HCT116 (cell line): ENCODE measurements at regions not wholly inside any gene's neighbourhood (a gene's known extent, or its start where the extent isn't known, plus 50 kb on each side); places are given as distances from the start of the nearest gene placed in this dataset.

Experiments
- ATAC-seq: fragments of 200-7000 bp; cut with Tn5 transposase; 2 replicates; pipeline ENCODE4 v1.9.1; 2020; ENCODE audit warnings: mild to moderate bottlenecking, moderate library complexity
- BruUV-seq: library from RNA; stranded (reverse); fragments of 400-500 nt; replicated peaks from 2 replicates; lab custom pipeline; 2021; lab: Mats Ljungman, UMichigan
- CTCF ChIA-PET: fragments of 300-600 bp; sonication (Branson Sonifier 250); formaldehyde crosslinking; loops from one replicate; lab custom pipeline; 2021; ENCODE audit warnings: antibody characterized with exemption; lab: Charles Lee
- POLR2A ChIA-PET: fragments of 300-600, 350-600 bp; sonication (Branson Sonifier 250); formaldehyde crosslinking; loops from one replicate; lab custom pipeline; 2021; ENCODE audit warnings: antibody characterized with exemption; lab: Charles Lee
- RAD21 ChIA-PET, 2 experiments: fragments of 300-600 bp; sonication (Branson Sonifier 250); formaldehyde crosslinking; loops; one replicate each; lab custom pipeline; 2023; ENCODE audit warnings: low total read pairs in 2 of 2; ENCODE audit not compliant: uncharacterized antibody in 2 of 2, unreplicated experiment in 2 of 2, low non-redundant PET in 1 of 2; lab: Charles Lee
- DNase-seq: peaks from one replicate; pipeline ENCODE4 v3.0.0-alpha.2; 2010; ENCODE audit warnings: low read depth, low spot score
- H2AFZ ChIP-seq: fragments of 200-600 bp; shearing (Covaris generic), sonication (generic); 2 replicates; pipeline ENCODE4 v1.6.1; 2017; ENCODE audit warnings: low read depth, mixed run types, mixed read lengths, antibody characterized with exemption, low read length; ENCODE audit not compliant: poor library complexity, severe bottlenecking
- H3K27ac ChIP-seq: 2 replicates; pipeline ENCODE4 v1.5.1; 2012; ENCODE audit warnings: low read depth, low read length
- H3K27me3 ChIP-seq: fragments of 200-600 bp; sonication (generic); 2 replicates; pipeline ENCODE4 v1.6.1; 2016; ENCODE audit warnings: mixed run types, low read length, mixed read lengths; ENCODE audit not compliant: insufficient read depth
- H3K36me3 ChIP-seq, 2 experiments: fragments of 200-500 bp in 1 of 2; fragments of 200-600 bp in 1 of 2; sonication (Bioruptor generic) in 1 of 2; sonication (generic) in 1 of 2; 2 replicates each; pipeline versions ENCODE4 v1.5.1 to v1.6.1; 2014 to 2016; ENCODE audit warnings: low read length in 2 of 2, inconsistent platforms in 1 of 2, mixed read lengths in 1 of 2, mixed run types in 1 of 2; ENCODE audit not compliant: insufficient read depth in 2 of 2, control insufficient read depth in 1 of 2
- H3K4me1 ChIP-seq, 2 experiments: fragments of 200-600 bp in 1 of 2; sonication (generic) in 1 of 2; 2 replicates each; pipeline versions ENCODE4 v1.5.1 to v1.6.1; 2012 to 2017; ENCODE audit warnings: low read length in 2 of 2, inconsistent platforms in 1 of 2, mild to moderate bottlenecking in 1 of 2, mixed read lengths in 1 of 2, mixed run types in 1 of 2, moderate library complexity in 1 of 2; ENCODE audit not compliant: insufficient read depth in 2 of 2, control insufficient read depth in 1 of 2
- H3K4me2 ChIP-seq: fragments of 200-600 bp; sonication (generic); 2 replicates; pipeline ENCODE4 v1.6.1; 2017; ENCODE audit warnings: mixed run types, low read length, mixed read lengths
- H3K4me3 ChIP-seq, 2 experiments: fragments of 200-600 bp in 1 of 2; sonication (generic) in 1 of 2; replicated peaks in 1 of 2; 2 replicates each; pipeline ENCODE4 v1.5.1; 2011 to 2016; ENCODE audit warnings: low read length in 2 of 2, control low read depth in 1 of 2, low read depth in 1 of 2, mild to moderate bottlenecking in 1 of 2, mixed read lengths in 1 of 2, mixed run types in 1 of 2
- H3K79me2 ChIP-seq: fragments of 200-600 bp; sonication (generic); 2 replicates; pipeline ENCODE4 v1.6.1; 2017; ENCODE audit warnings: mild to moderate bottlenecking, mixed run types, low read length, moderate library complexity, mixed read lengths; ENCODE audit not compliant: insufficient read depth
- H3K9ac ChIP-seq: fragments of 200-600 bp; sonication (generic); 2 replicates; pipeline ENCODE4 v1.6.1; 2016; ENCODE audit warnings: low read length, mixed read lengths
- H3K9me2 ChIP-seq: fragments of 200-600 bp; sonication (generic), shearing (Covaris generic); 2 replicates; pipeline ENCODE4 v1.6.1; 2017; ENCODE audit warnings: mixed run types, mild to moderate bottlenecking, moderate library complexity; ENCODE audit not compliant: insufficient read depth
- H3K9me3 ChIP-seq, 2 experiments: fragments of 200-500 bp in 1 of 2; fragments of 200-600 bp in 1 of 2; sonication (Bioruptor generic) in 1 of 2; sonication (generic) in 1 of 2; 2 replicates each; pipeline ENCODE4 v1.6.1; 2014 to 2017; ENCODE audit warnings: low read length in 2 of 2, mixed read lengths in 2 of 2, inconsistent platforms in 1 of 2, low read depth in 1 of 2, mild to moderate bottlenecking in 1 of 2, mixed run types in 1 of 2, moderate library complexity in 1 of 2; ENCODE audit not compliant: control insufficient read depth in 1 of 2, insufficient read depth in 1 of 2
- H4K20me1 ChIP-seq: fragments of 200-600 bp; sonication (generic), shearing (Covaris generic); 2 replicates; pipeline ENCODE4 v1.6.1; 2017; ENCODE audit warnings: mixed run types, mild to moderate bottlenecking, moderate library complexity; ENCODE audit not compliant: insufficient read depth
- ATF3 ChIP-seq: IDR thresholded peaks from 2 replicates; pipeline ENCODE4 v1.6.1; 2012
- CEBPB ChIP-seq: IDR thresholded peaks from 2 replicates; pipeline ENCODE4 v1.6.1; 2012; ENCODE audit warnings: low read depth
- CTCF ChIP-seq, 3 experiments: fragments of 200-600 bp in 1 of 3; sonication (generic) in 1 of 3; IDR thresholded peaks in 2 of 3; conservative IDR thresholded peaks in 1 of 3; 2 replicates each; pipeline ENCODE4 v1.5.1; 2012 to 2017; ENCODE audit warnings: low read depth in 2 of 3, low read length in 2 of 3, antibody characterized with exemption in 1 of 3, borderline replicate concordance in 1 of 3, control low read depth in 1 of 3, mild to moderate bottlenecking in 1 of 3, mixed read lengths in 1 of 3, mixed run types in 1 of 3, moderate library complexity in 1 of 3; ENCODE audit not compliant: insufficient read depth in 1 of 3
- EGR1 ChIP-seq: IDR thresholded peaks from 2 replicates; pipeline ENCODE4 v1.6.1; 2012; ENCODE audit warnings: low read depth
- ELF1 ChIP-seq: IDR thresholded peaks from 2 replicates; pipeline ENCODE4 v1.6.1; 2012; ENCODE audit warnings: low read depth, borderline replicate concordance
- EZH2 ChIP-seq: fragments of 200-600 bp; sonication (generic); IDR thresholded peaks from 2 replicates; pipeline ENCODE4 v1.6.1; 2017; ENCODE audit warnings: antibody characterized with exemption, mixed run types
- EZH2phosphoT487 ChIP-seq: fragments of 200-600 bp; IDR thresholded peaks from 2 replicates; pipeline ENCODE4 v1.6.1; 2018; ENCODE audit warnings: antibody characterized with exemption, borderline replicate concordance
- FOSL1 ChIP-seq: IDR thresholded peaks from 2 replicates; pipeline ENCODE4 v1.6.1; 2012; ENCODE audit warnings: low read depth
- JUND ChIP-seq: IDR thresholded peaks from 2 replicates; pipeline ENCODE4 v1.6.1; 2012
- POLR2A ChIP-seq: IDR thresholded peaks from 2 replicates; pipeline ENCODE4 v1.7.0; 2011; ENCODE audit warnings: borderline replicate concordance; ENCODE audit not compliant: insufficient read depth, insufficient read length; ENCODE audit errors: extremely low read depth
- POLR2AphosphoS5 ChIP-seq: IDR thresholded peaks from 2 replicates; pipeline ENCODE4 v1.6.1; 2011; ENCODE audit warnings: mild to moderate bottlenecking, low read depth, low read length, moderate library complexity
- RAD21 ChIP-seq: IDR thresholded peaks from 2 replicates; pipeline ENCODE4 v1.6.1; 2012; ENCODE audit warnings: low read depth, mild to moderate bottlenecking
- REST ChIP-seq: IDR thresholded peaks from 2 replicates; pipeline ENCODE4 v1.6.1; 2012; ENCODE audit warnings: low read depth
- SP1 ChIP-seq: IDR thresholded peaks from 2 replicates; pipeline ENCODE4 v1.6.1; 2012; ENCODE audit warnings: low read depth
- SRF ChIP-seq: IDR thresholded peaks from 2 replicates; pipeline ENCODE4 v1.6.1; 2012; ENCODE audit warnings: low read depth
- TCF7L2 ChIP-seq: IDR thresholded peaks from 2 replicates; pipeline ENCODE4 v1.7.0; 2011; ENCODE audit warnings: borderline replicate concordance, inconsistent platforms; ENCODE audit not compliant: insufficient read depth, insufficient read length; ENCODE audit errors: extremely low read depth
- ZBTB33 ChIP-seq: IDR thresholded peaks from 2 replicates; pipeline ENCODE4 v1.6.1; 2011; ENCODE audit warnings: mild to moderate bottlenecking, low read length, moderate library complexity; ENCODE audit not compliant: insufficient replicate concordance; ENCODE audit errors: extremely low read depth
- ZFX ChIP-seq: fragments of 450-650 bp; IDR thresholded peaks from 2 replicates; pipeline ENCODE4 v1.6.1; 2017
- ZNF274 ChIP-seq: fragments of 200-500 bp; sonication (Bioruptor generic); IDR thresholded peaks from 2 replicates; pipeline ENCODE4 v1.6.1; 2014; ENCODE audit warnings: mild to moderate bottlenecking, low read depth, low read length, inconsistent platforms
- intact Hi-C: fragments of 100-400 bp; cut with micrococcal nuclease; formaldehyde crosslinking; loops from 2 replicates; pipeline ENCODE4 v1.10.0; 2022

- Histone ChIP-seq H3K9ac (no peak overlapping the region), H3K27ac (no peak overlapping the region), H3K4me3 (no peak overlapping the region), H3K9me3 (no peaks in the 10 kb centered on the region), H3K9me2 (no peaks in the 10 kb centered on the region), H2AFZ (no peak overlapping the region), H3K4me2 (no peak overlapping the region), H3K79me2 (no peaks in the 10 kb centered on the region), H3K4me1 (peaks cover 0 to 10% of the 10 kb centered on the region in 2 experiments; a peak in 1 of 4 replicates), H3K27me3 (no peaks in the 10 kb centered on the region), H3K36me3 (no peaks in the 10 kb centered on the region), H4K20me1 (no peaks in the 10 kb centered on the region)
- ATAC-seq (no peak), DNase-seq (no peak)
- no peak for TF ChIP-seq POLR2AphosphoS5
- TF ChIP-seq ELF1, result no peak
- TF ChIP-seq EZH2phosphoT487, result no peak
- TF ChIP-seq ZFX, result no peak
- no peak for TF ChIP-seq EZH2
- no peak for TF ChIP-seq RAD21
- no peak for TF ChIP-seq TCF7L2
- TF ChIP-seq EGR1, result no peak
- TF ChIP-seq REST, result no peak
- no peak for TF ChIP-seq FOSL1
- TF ChIP-seq ZNF274, result no peak
- TF ChIP-seq ATF3, result no peak
- TF ChIP-seq CEBPB, result no peak
- TF ChIP-seq SRF, result no peak
- TF ChIP-seq JUND, result no peak
- no peak for TF ChIP-seq SP1
- no peak for TF ChIP-seq POLR2A
- no peak for TF ChIP-seq CTCF (IDR thresholded peaks at IDR 0.05 in 2 of 3, conservative IDR thresholded peaks at IDR 0.05 in 1 of 3; ENCODE audit: borderline replicate concordance in 1 of 3, insufficient read depth in 1 of 3, low read depth in 2 of 3, low read length in 2 of 3)
- no peak for TF ChIP-seq ZBTB33
- RAD21 ChIA-PET, result no interaction called here
- POLR2A ChIA-PET, result no interaction called here
- CTCF ChIA-PET, result no interaction called here
- BruUV-seq, result no TSS peak
- intact Hi-C loops, result no loop called here
These were observed 129.8 kb downstream of the TMEM174 start for GRCh38 chr5:73302797-73303147.
